ENCODE measurements at regions not wholly inside any gene's neighbourhood (a gene's known extent, or its start where the extent isn't known, plus 50 kb on each side); places are given as distances from the start of the nearest gene placed in this dataset.
A peak's percentile ranks its signal among the peaks of the same experiment; 100 is the strongest.

GRCh38 chr2:207240649-207241048 is 74.9 kb upstream of the KLF7 start:
- no peak for DNase-seq (ENCODE audit: low spot score)
- Histone ChIP-seq H3K27me3 (replicated peaks; ENCODE audit: insufficient read depth) (no peaks in the 10 kb centered on the region), H3K9me3 (no peaks in the 10 kb centered on the region), H3K36me3 (no peaks in the 10 kb centered on the region), H3K4me1 (ENCODE audit: control insufficient read depth in 1 of 2, low read depth in 2 of 2) (peaks cover 15 to 33% of the 10 kb centered on the region in 2 donors), H3K4me3 (no peak overlapping the region), H3K27ac (peak overlapping the region; percentile 79 to 81)
- TF ChIP-seq CTCF (IDR thresholded peaks at IDR 0.05) = no peak
- ATAC-seq (ENCODE audit: insufficient number of reproducible peaks, low FRiP score, low read depth) = no peak

GRCh38 chr2:207241198-207241597 is 75.5 kb upstream of the KLF7 start:
- no peak for TF ChIP-seq CTCF (IDR thresholded peaks at IDR 0.05)

GRCh38 chr2:207243601-207244000 is 77.9 kb upstream of the KLF7 start:
- Histone ChIP-seq H3K9me3 (no peaks in the 10 kb centered on the region), H3K4me3 (no peak overlapping the region), H3K27ac (no peak overlapping the region), H3K36me3 (no peaks in the 10 kb centered on the region), H3K27me3 (replicated peaks; ENCODE audit: insufficient read depth) (no peaks in the 10 kb centered on the region), H3K4me1 (ENCODE audit: control insufficient read depth in 1 of 2, low read depth in 2 of 2) (peaks cover 15 to 24% of the 10 kb centered on the region in 2 donors)
- TF ChIP-seq CTCF (IDR thresholded peaks at IDR 0.05) = no peak
- DNase-seq (ENCODE audit: low spot score) (no peak), ATAC-seq (ENCODE audit: insufficient number of reproducible peaks, low FRiP score, low read depth) (no peak)

More at GRCh38 chr2:207241198-207241597, 75.5 kb upstream of the KLF7 start:
- no peak overlapping the region for H3K4me3 ChIP-seq
- H3K4me1 ChIP-seq (ENCODE audit: control insufficient read depth in 1 of 2, low read depth in 2 of 2) = peaks cover 15 to 33% of the 10 kb centered on the region in 2 donors
- H3K27me3 ChIP-seq (replicated peaks; ENCODE audit: insufficient read depth) = no peaks in the 10 kb centered on the region
- no peak for DNase-seq (ENCODE audit: low spot score)
- no peaks in the 10 kb centered on the region for H3K36me3 ChIP-seq
- no peak for ATAC-seq (ENCODE audit: insufficient number of reproducible peaks, low FRiP score, low read depth)
- H3K27ac ChIP-seq = no peak overlapping the region
- no peaks in the 10 kb centered on the region for H3K9me3 ChIP-seq

GRCh38 chr2:207244971-207245925 is 79.5 kb upstream of the KLF7 start:
- ATAC-seq (ENCODE audit: insufficient number of reproducible peaks, low FRiP score, low read depth) = no peak
- H3K27ac ChIP-seq = no peak overlapping the region

More at GRCh38 chr2:207244971-207245925, 79.5 kb upstream of the KLF7 start:
- no peaks in the 10 kb centered on the region for H3K36me3 ChIP-seq
- no peak overlapping the region for H3K4me3 ChIP-seq
- peaks cover 0 to 8% of the 10 kb centered on the region in 2 donors for H3K4me1 ChIP-seq (ENCODE audit: control insufficient read depth in 1 of 2, low read depth in 2 of 2)
- no peak for DNase-seq (ENCODE audit: low spot score)
- H3K27me3 ChIP-seq (replicated peaks; ENCODE audit: insufficient read depth) = no peaks in the 10 kb centered on the region
- no peak for TF ChIP-seq CTCF (IDR thresholded peaks at IDR 0.05)
- H3K9me3 ChIP-seq = no peaks in the 10 kb centered on the region

Data from thoracic aorta (tissue), 2 donors.